CD4-positive, alpha-beta T cell treated with Interleukin-4 for 4 hours (primary cell): ENCODE measurements at regions not wholly inside any gene's neighbourhood (a gene's known extent, or its start where the extent isn't known, plus 50 kb on each side); places are given as distances from the start of the nearest gene placed in this dataset.

ENCODE experiments used
- DNase-seq: peaks from one replicate; pipeline ENCODE4 v3.0.0-alpha.2; 2020

DNA sequence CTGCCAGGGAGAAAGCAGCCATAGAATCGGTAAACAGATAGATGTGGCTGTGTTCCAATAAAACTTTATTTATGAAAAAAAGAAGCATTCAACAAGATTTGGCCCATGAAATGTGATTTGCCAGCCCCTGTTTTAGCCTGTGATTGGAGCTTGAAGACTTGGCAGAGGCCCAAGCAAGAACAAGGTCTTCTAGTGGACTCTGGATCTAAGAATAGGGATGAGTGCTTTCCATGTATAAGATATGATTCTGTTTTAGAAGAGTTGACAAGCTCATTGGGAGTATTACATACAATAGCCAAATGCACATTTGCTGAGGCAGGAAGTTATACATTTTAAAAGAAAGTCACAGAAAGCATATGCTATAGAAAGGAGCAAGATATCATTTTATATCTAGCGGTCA, 175.6 kb upstream of the LUZP2 start:
- no peak for DNase-seq

DNA sequence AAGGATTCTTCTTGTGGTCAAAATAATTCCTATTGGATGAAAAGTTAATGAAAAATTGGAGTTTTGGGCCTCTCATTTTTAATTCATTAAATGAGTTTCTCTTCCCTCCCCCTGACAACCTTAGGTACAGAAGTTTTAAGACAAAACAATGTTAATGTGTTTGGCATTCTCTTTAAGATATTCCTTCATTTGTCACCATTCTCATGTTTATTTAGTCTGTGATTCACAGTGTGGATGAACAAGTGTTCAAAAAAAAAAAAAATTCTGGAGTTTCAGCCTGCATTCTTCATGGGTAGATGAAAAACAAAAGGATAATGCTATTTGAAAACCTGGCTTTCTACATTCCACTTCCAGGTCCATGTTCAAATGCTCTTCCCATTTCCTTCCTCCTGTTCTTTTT, 172.6 kb upstream of the LUZP2 start:
- no peak for DNase-seq

DNA sequence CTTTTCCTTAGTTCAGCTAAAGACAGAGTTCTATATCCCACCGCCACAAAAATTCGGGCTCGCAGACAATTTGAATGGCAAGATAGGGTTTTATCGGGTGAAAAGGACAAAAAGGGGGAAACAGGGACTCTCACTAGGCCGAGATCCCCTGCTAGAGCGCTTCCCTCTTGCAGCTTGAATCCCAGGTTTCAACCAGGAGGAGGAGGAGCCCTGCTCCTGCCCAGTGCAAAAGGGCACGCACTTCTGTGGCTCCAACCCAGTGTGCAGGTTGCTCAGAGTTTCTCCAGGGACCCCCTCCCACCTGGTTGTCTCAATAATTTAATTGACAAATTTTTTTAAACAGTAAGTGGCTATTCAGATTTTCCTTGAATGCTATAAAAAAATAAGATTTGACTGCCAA, 152.6 kb upstream of the LUZP2 start:
- no peak for DNase-seq

DNA sequence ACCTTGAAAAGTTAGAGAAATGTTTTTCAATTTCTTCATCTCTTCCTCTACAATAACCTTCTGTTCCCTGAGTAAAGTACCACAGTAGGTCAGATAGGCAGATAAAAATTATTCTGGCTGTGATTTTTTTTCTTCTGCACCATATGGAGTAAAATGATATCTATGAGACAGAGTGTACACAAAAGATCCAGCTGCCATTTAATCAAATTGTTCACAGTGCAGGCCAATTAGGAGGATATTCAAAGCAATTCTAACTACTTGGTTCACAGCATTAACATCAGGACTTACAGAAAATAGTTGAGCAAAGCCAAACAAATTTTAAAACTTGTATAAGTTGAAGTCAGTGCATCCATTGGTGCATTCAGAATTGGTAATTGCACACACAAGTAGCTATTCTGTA, 147.9 kb upstream of the LUZP2 start:
- no peak for DNase-seq

DNA sequence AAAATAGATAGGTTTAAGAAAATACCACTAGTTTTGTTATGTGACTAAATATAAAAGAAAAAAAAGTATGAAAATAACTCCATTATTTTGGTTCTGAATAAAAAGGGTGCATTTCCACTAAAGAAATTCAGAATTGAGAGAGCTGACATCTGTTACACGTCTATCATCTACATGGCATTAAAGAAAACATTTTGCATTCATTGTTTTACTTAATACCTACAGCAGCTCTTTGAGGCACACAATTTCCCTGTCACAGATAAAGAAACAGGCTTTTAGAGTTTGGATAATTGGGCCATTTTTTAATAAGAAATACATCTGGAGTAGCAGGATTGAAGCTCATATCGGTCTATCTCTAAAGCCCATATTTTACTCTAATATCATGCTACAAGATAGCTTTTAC, 145.7 kb upstream of the LUZP2 start:
- no peak for DNase-seq

DNA sequence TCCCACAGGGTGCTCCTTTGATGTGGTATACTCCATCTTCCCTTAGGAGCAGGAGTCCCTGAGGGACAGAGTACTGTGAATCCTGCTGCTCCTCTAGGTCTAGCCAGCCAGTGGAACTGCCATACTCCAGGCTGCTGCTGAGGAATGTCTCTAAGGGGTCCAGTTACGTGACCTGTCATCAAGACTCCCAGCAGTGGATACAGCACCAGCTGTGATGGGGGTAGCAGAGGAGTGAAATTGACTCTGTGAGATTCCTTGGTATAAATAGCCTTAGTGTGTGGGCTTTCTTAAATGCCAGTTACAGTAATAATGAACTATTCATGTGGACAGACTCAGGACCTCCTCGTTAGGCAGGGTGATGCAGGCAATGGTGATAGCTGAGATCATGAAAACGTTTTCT, 140.4 kb upstream of the LUZP2 start:
- no peak for DNase-seq

DNA sequence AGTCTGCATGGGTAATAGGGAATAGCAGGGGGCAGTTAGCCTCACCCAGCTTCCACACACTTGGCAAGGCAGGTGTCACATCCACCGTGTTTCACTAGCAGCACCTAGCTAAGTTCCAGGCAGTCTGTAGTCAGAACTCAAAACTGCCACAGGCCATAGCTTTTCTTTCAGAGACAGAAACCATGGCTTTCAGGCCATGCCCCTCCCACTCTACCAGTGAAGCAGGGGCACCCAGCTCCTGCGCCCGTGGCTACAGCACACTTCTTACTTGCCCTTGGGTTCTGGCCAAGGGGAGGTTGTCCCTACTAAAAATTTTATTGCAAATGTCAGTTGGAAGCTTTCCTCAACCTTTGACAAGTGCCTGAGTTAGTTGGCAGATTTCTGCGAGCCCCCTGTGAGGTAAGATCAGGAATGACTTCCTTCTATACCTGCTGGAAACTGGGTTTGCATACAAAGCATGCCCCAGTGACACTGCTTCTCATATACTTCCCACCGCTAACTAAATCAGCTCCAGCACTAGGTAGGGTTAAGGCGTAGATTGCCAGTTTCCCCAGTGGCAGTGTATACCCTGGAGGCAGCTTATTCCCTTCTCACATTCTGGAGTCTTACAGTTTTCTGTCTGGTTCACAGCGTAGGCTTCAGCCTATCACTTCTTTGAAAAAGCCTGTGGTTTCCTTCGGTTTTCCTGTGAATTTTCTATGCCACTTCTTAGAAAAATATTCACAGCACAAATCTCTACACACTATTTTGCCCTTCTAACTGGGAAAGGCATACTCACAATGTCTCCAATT, 139.0 kb upstream of the LUZP2 start:
- no peak for DNase-seq

DNA sequence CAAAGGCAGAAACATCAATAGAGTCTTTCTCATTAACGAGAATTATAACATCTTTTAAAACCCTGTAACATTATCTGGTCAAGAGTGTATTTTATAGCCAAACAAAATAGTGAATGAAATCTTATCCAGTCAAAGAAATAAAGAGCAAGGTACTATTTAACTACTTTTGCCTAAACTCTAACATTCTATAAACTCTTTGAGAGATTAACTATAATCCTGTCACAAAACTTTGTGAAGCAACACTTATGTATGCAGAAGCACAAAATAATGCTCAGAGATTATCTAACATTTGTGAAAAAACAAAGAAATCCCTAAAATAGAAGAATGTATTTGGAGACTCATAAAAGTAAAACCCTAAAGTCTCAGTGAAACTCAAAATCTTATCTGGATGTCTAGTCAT, 124.4 kb upstream of the LUZP2 start:
- no peak for DNase-seq

DNA sequence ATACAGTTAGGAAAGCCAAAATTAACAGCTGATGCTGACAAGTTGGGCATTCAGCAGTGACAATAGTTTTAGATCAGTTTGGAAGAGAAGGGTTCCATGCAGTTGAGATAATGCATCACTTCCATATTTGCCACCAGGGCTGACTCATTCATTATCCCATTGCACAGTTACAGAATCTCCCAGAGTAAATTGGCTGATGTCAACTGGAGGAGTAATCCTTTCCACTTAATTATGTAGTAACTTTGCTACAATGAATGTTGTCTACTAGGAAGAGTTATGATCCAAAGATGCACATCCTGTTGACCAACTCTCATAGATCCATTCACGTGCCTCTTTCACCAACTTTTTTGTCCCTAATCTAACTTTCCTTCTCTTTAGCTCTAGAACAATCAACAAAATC, 123.3 kb upstream of the LUZP2 start:
- no peak for DNase-seq

DNA sequence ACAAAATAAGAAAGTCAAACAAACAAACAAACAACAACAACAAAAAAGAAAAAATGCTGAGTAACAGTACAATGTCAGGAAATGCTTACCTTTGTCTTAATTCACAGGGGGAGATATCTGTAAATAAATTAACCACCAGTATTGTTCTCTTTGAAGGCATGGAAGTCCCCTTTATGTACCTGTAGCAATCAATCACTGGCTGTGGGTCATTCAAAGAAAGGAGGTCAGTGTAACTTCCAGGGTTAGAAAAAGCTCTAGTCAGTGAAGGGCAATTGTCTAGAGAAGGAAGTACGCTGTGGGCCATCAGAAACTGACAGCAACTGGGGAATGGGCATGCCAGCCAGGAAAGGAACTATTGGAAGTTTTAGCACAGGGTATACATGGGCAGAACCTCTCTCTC, 121.5 kb upstream of the LUZP2 start:
- DNase-seq: no peak

DNA sequence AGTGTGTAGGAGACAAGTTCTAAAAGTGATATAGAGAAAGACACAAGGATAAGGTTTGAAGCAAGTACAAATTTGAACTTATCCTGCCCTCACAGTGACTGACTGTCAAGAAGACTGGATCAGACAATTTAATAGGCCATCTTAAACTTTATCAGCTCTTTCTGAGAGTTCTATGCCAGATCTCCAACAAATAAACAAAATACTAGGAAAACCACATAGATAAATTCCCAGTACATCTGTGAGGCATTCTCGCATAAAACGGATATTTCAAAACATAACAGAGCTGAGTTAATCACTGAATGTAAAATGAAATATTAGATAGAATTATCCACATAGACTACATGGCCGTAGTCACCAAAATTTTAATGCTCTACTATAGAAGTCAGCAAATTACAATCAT, 120.9 kb upstream of the LUZP2 start:
- no peak for DNase-seq

DNA sequence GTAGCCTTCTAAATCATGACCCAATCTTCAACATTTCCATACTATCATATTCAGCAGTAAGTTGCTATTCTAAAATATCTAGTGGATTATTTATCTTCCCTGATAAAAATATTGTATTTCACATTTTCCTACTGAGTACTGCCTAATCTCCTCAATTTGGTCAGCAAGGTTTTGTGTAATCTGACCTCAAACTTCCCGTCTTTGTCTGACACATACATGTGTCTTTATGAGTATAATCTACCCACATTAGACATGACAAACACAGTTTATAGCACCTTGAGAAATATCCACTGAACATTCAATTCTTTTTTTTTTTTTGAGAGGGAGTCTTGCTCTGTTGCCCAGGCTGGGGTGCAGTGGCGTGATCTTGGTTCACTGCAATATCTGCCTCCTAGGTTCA, 113.7 kb upstream of the LUZP2 start:
- DNase-seq: no peak

DNA sequence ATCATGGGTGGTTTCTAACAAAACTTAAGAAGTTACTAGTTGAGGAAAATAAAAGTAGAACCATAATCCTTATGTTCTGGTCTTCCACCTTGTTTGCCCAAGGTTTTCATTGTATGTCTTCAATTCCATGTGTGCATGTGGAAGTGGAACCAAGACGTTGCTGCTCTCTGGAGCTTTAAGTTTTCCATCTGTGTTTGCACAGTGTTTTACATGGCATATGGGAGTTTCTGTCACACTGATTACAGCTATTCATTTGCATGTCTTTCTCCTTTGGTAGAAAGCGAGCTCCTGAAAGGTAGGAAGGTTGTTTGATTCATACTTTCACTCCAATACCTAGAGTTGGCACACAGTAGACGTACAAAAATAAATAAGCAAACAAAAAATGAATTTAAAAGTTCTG, 112.6 kb upstream of the LUZP2 start:
- no peak for DNase-seq

DNA sequence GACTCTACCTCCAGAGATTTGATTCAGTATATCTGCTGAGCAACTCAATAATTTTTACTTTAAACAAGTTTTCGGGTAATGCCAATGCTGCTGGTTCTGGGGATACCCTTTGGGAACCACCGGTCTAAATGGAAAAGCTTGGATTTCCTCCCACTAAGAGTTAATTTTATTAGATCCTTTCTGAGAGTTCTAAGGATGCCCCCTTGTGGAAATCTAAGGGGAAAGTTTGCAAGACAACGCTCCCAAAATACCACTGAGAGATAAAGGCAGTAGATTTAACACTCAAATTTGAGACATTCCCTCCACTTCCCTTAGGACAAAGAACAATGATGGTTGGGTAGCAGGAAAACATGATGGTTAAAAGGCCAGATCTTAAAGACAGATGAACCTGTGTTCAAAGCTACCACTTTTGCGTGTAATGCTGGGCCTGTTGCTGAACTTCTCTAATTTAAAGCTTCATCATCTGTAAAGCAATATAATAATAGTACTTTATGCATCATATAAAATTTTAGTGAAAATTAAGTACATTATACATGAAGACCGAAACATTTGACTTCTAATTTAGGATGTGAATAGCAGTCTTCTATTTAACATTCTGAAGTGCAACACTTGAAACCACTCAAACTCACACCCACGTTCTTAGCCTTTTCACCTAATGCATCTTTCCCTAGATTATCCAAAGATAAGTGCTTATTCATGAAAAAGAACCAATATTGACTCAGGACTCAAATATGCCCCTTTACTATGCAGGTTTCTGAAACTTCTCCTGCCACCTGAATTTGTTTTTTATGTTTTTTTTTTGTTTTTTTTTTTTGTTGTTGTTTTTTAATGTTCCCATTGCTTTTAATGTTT, 110.1 kb upstream of the LUZP2 start:
- no peak for DNase-seq

DNA sequence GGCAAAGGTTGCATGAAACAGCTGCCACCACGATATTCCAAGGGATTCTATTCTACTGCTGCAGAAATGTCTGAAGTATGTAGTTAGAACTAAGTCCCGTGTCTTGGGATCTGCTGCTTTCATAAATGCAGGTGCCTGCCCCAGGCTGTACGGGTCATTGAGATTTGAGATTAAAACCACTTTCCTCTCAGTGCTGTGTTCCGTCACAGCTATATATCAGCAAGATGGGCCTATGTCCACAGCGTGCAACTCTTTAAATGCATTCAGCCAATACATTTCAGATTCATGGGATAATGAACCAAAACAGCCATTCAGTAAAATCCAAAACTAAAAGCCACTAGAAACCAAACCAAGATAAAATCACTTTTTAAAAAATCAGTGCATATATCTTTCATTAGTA, 107.3 kb upstream of the LUZP2 start:
- DNase-seq: no peak

DNA sequence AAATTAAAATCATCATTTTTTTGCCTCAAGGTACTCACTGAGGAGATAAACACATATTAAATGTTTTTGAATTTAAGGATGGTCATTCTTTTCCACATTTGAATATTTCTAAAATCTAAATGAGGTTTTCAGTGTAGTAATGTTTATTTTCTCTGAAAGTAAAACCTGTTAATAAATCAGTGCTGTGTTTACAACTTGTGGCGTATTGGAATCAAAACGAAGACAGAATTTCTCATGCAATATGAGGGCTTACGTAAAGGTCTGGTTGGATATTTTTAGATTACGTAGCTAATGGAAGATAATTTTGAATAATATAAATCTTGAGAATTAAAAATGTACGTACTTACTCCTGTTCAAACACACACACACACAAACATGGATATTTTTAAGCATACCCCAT, 106.8 kb upstream of the LUZP2 start:
- DNase-seq: no peak

DNA sequence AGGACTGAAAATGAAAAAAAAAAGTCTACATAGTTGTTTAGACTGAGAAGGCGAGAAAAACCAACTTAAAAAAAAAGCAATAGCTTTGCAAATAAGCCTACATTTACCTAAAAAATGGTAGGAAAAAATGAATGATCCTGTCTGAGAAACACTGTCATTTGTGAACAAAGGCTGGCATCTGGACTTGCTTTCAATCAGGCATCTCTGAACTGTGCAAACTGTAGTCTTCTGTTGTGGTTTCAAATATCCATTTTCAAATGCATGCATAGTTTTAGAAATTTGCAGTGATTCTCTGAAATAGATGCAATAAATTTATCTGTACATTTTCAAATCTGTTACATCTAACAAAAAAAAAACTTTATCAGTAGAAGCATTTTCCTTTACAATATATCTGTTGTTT, 106.1 kb upstream of the LUZP2 start:
- DNase-seq: no peak

DNA sequence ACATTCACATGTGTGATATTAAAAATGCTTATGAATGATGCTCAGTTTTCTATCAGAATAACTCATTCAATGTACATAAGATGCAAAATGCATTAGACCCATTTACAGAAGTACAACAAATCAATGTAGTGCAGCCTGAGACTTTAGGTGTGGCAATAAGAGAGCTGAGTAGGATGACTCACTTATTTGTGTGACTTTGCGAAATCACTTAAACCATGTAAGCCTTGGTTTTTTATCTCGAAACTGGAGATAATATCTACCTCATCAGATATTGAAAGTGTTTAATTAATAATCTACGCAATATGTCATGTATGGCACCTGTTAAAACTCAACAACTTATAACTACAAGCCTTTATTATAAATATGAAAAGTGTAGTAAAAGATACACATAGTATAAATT, 105.7 kb upstream of the LUZP2 start:
- DNase-seq: no peak

DNA sequence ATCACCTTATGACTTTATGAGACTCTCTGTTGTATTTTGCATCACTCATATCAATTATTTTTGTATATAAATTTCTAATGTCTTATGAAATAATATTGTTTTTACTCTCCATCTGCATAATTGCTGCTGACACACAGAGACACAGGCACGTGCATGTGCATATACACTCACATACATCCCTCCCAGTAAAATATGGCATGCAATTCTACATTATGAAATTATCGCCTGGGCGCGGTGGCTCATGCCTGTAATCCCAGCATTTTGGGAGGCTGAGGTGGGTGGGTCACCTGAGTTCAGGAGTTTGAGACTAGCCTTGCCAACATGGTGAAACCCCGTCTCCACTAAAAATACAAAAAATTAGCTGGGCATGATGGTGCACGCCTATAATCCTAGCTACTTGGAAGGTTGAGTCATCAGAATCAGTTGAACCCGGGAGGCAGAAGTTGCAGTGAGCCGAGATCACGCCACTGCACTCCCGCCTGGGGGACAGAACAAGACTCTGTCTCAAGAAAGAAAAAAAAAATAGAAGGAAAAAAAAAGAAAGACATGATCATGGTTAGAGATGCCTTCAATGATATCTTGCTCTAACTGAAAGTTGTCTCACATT, 96.7 kb upstream of the LUZP2 start:
- DNase-seq: no peak

DNA sequence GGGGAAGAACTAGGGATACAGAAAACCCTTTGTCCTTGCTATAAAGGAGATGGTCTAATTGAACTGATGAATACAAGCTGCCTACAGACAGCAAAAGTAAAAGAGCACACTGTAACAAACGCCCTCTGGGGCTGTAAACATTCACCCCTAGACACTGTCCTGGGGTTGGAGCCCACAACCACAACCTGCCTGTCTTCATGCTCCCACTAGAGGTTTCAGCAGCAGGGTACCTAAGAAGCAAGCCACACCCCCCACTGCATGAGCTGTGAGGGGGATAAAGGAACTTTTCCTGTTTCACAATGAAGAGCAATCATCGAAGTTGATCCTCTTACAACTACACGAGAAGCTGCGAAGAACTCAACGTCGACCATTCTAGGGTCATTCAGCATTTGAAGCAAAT, 90.5 kb upstream of the LUZP2 start:
- no peak for DNase-seq

DNA sequence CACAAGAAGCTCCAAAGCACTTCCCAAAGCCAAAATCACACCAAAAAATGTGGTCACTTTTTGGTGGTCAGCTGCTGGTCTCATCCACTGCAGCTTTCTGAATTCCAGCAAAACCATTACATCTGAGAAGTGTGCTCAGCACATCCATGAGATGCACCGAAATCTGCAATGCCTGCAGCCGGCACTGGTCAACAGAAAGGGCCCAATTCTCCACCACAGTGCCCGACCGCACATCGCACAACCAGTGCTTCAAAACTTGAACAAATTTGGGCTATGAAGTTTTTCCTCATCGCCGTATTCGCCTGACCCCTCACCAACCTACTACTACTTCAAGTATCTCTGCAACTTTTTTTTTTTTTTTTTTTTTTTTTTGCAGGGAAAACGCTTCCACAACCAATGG, 89.9 kb upstream of the LUZP2 start:
- DNase-seq: no peak

DNA sequence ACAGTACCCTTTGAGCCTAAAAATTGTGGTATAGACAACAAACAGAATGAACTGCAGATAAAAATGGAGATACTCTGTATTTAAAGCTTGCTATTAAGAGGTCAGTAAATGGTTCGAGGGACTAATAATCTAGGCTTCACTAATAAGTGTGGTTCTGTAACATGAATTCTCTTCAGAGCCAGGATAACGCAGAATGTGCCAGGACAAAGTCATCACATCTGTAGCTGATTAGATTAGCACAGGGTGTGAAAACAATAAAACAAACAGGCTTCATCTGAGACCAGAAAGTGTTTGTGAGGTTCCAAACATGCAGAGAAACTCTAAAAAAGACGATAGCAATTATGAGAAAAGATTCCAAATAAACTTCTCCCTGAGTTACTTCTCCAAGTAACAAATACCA, 89.1 kb upstream of the LUZP2 start:
- no peak for DNase-seq

DNA sequence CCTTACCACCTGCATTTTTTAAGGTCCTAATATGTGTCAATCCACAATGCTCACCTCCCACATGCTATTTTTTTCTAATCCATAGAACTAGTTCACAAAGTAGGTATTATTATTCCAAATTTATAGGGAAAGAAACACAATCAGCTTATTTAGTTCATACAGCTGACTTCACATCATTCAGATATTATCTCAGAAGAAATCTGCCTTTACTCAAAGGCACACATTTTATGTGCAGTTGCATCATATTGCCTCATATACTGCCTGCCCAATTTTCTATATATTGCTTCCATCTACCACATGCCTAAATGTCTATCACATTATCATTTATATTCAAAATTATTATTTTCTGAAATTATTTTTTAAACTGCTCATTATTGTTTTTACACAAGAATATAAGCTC, 88.7 kb upstream of the LUZP2 start:
- DNase-seq: no peak

DNA sequence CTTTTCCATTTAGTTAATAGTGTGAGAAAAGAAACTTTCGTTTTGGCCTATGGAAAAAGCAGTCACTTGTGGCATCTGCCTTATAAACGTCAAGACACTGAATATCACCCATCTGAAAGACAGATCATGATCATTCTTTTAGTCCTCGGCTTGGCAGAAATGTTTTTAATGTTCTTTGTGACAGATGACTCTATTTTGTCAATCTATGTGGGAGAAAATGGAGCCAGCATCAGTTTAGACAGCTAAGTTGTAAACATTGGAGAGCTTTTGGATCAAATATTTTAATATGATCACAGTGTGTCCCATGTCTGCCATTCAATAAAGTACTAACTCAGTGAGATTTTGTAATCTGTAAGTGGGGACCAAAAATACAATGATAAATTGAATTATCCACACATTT, 85.1 kb upstream of the LUZP2 start:
- no peak for DNase-seq
